HG03039 (cell line): ENCODE measurements at regions not wholly inside any gene's neighbourhood (a gene's known extent, or its start where the extent isn't known, plus 50 kb on each side); places are given as distances from the start of the nearest gene placed in this dataset.

Experiments used
- ATAC-seq: cut with Tn5 transposase; IDR thresholded peaks from one replicate; pipeline ENCODE4 v1.9.1; 2021; ENCODE audit warnings: mild to moderate bottlenecking, moderate library complexity; ENCODE audit not compliant: unreplicated experiment

- ATAC-seq: no peak
Measured at GRCh38 chr6:113636357-113636824, 220.8 kb upstream of the MARCKS start.

- ATAC-seq: no peak
Measured at GRCh38 chr6:113640051-113640450, 217.1 kb upstream of the MARCKS start.

GRCh38 chr6:113642001-113642713 lies 215.0 kb upstream of the MARCKS start:
- no peak for ATAC-seq

GRCh38 chr6:113642714-113643406 lies 214.3 kb upstream of the MARCKS start:
- peak; percentile 91 for ATAC-seq

- no peak for ATAC-seq
Measured at GRCh38 chr6:113643407-113643770, 213.8 kb upstream of the MARCKS start.

- no peak for ATAC-seq
Measured at GRCh38 chr6:113644861-113645575, 212.1 kb upstream of the MARCKS start.

GRCh38 chr6:113645576-113645970 lies 211.6 kb upstream of the MARCKS start:
- no peak for ATAC-seq

- ATAC-seq: no peak
Measured at GRCh38 chr6:113645986-113646385, 211.2 kb upstream of the MARCKS start.

- ATAC-seq: no peak
Measured at GRCh38 chr6:113646701-113647100, 210.4 kb upstream of the MARCKS start.

- no peak for ATAC-seq
Measured at GRCh38 chr6:113647143-113647889, 209.8 kb upstream of the MARCKS start.

GRCh38 chr6:113648698-113649097 lies 208.4 kb upstream of the MARCKS start:
- no peak for ATAC-seq

GRCh38 chr6:113649276-113649675 lies 207.9 kb upstream of the MARCKS start:
- no peak for ATAC-seq

- no peak for ATAC-seq
Measured at GRCh38 chr6:113649880-113650609, 207.1 kb upstream of the MARCKS start.

GRCh38 chr6:113650610-113650979 lies 206.6 kb upstream of the MARCKS start:
- ATAC-seq: no peak

GRCh38 chr6:113651120-113651519 lies 206.0 kb upstream of the MARCKS start:
- ATAC-seq: no peak

GRCh38 chr6:113651920-113652319 lies 205.2 kb upstream of the MARCKS start:
- no peak for ATAC-seq

GRCh38 chr6:113653275-113653674 lies 203.9 kb upstream of the MARCKS start:
- no peak for ATAC-seq

- no peak for ATAC-seq
Measured at GRCh38 chr6:113654396-113654795, 202.7 kb upstream of the MARCKS start.

- no peak for ATAC-seq
Measured at GRCh38 chr6:113655761-113656160, 201.4 kb upstream of the MARCKS start.

- ATAC-seq: no peak
Measured at GRCh38 chr6:113659762-113660404, 197.3 kb upstream of the MARCKS start.
